Endothelial cell (in vitro differentiated cells): ENCODE measurements at regions not wholly inside any gene's neighbourhood (a gene's known extent, or its start where the extent isn't known, plus 50 kb on each side); places are given as distances from the start of the nearest gene placed in this dataset.

Source experiments
- DNase-seq: peaks from one replicate; pipeline ENCODE4 v3.0.0; 2021; ENCODE audit warnings: low spot score
- H3K27ac Mint-ChIP-seq: one replicate; pipeline ENCODE4 v1.8.0; 2021; ENCODE audit warnings: mixed read lengths, inconsistent platforms; ENCODE audit not compliant: unreplicated experiment
- H3K27me3 Mint-ChIP-seq: one replicate; pipeline ENCODE4 v1.8.0; 2021; ENCODE audit warnings: mild to moderate bottlenecking, moderate library complexity, mixed read lengths, inconsistent platforms; ENCODE audit not compliant: unreplicated experiment
- H3K36me3 Mint-ChIP-seq: one replicate; pipeline ENCODE4 v1.8.0; 2021; ENCODE audit warnings: mild to moderate bottlenecking, low read depth, mixed read lengths, inconsistent platforms; ENCODE audit not compliant: unreplicated experiment
- H3K4me1 Mint-ChIP-seq: one replicate; pipeline ENCODE4 v1.8.0; 2021; ENCODE audit warnings: mild to moderate bottlenecking, mixed read lengths, inconsistent platforms; ENCODE audit not compliant: unreplicated experiment
- H3K4me3 Mint-ChIP-seq: one replicate; pipeline ENCODE4 v1.8.0; 2021; ENCODE audit warnings: mild to moderate bottlenecking, mixed read lengths, inconsistent platforms; ENCODE audit not compliant: unreplicated experiment
- H3K9me3 Mint-ChIP-seq: one replicate; pipeline ENCODE4 v1.8.0; 2021; ENCODE audit warnings: mixed read lengths, inconsistent platforms; ENCODE audit not compliant: unreplicated experiment
- CTCF ChIP-seq: fragments of 200-600 bp; sonication (generic); IDR thresholded peaks from one replicate; pipeline ENCODE4 v1.5.0; 2021; ENCODE audit warnings: antibody characterized with exemption; ENCODE audit not compliant: unreplicated experiment

DNA sequence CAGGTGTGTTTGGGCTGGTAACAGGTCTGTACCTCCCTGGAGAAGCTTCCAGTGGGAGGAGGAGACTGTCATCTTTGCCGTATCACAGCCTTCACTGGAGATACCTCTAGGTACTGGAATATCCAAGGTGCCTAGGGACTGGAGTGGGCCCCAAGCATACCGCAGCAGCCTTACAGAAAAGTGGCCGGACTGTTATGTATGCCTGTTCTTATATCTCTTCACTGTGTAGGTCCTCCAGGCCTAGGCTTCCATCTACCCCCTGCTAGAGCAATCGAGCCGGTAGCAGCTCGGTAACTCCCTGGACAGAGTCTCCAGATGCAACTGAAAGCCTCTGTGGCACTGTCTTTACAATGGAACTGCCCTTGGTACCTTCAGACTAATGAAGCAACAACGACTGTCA, 277.4 kb upstream of the GRIA3 start:
- H3K9me3 Mint-ChIP-seq: no peaks in the 10 kb centered on the region
- H3K4me1 Mint-ChIP-seq: no peaks in the 10 kb centered on the region
- no peaks in the 10 kb centered on the region for H3K36me3 Mint-ChIP-seq
- H3K4me3 Mint-ChIP-seq: no peak overlapping the region
- DNase-seq: no peak
- no peak overlapping the region for H3K27ac Mint-ChIP-seq
- no peak for TF ChIP-seq CTCF
- H3K27me3 Mint-ChIP-seq: peaks cover 1% of the 10 kb centered on the region

GRCh38 chrX:122907375-122907774, 276.7 kb upstream of the GRIA3 start:
- Mint-ChIP-seq H3K27me3 (peaks cover 2% of the 10 kb centered on the region), H3K9me3 (no peaks in the 10 kb centered on the region), H3K4me1 (no peaks in the 10 kb centered on the region), H3K36me3 (no peaks in the 10 kb centered on the region), H3K4me3 (no peak overlapping the region), H3K27ac (no peak overlapping the region)
- no peak for DNase-seq
- TF ChIP-seq CTCF: no peak

DNA sequence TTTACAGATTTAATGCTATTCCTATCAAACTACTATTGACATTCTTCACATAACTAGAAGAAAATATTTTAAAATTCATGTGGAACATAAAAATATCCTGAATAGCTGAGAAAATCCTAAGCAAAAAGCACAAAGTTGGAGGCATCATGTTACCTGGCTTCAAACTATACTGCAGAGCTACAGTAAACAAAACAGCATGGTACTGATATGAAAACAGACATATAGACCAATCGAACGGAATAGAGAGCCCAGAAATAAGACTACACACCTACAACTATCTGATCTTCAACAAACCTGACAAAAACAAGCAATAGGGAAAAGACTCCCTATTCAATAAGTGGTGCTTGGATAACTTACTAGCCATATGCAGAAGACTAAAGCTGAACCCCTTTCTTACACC, 273.4 kb upstream of the GRIA3 start:
- no peak overlapping the region for H3K27ac Mint-ChIP-seq
- DNase-seq: no peak
- no peaks in the 10 kb centered on the region for H3K36me3 Mint-ChIP-seq
- no peak overlapping the region for H3K4me3 Mint-ChIP-seq
- H3K9me3 Mint-ChIP-seq: no peaks in the 10 kb centered on the region
- H3K4me1 Mint-ChIP-seq: no peaks in the 10 kb centered on the region
- H3K27me3 Mint-ChIP-seq: peaks cover 2% of the 10 kb centered on the region
- no peak for TF ChIP-seq CTCF

GRCh38 chrX:122913134-122913533, 270.9 kb upstream of the GRIA3 start:
- H3K36me3 Mint-ChIP-seq: no peaks in the 10 kb centered on the region
- no peak for DNase-seq
- H3K27ac Mint-ChIP-seq: no peak overlapping the region
- no peak overlapping the region for H3K4me3 Mint-ChIP-seq
- peaks cover 2% of the 10 kb centered on the region for H3K27me3 Mint-ChIP-seq
- no peak for TF ChIP-seq CTCF
- H3K9me3 Mint-ChIP-seq: no peaks in the 10 kb centered on the region
- no peaks in the 10 kb centered on the region for H3K4me1 Mint-ChIP-seq

DNA sequence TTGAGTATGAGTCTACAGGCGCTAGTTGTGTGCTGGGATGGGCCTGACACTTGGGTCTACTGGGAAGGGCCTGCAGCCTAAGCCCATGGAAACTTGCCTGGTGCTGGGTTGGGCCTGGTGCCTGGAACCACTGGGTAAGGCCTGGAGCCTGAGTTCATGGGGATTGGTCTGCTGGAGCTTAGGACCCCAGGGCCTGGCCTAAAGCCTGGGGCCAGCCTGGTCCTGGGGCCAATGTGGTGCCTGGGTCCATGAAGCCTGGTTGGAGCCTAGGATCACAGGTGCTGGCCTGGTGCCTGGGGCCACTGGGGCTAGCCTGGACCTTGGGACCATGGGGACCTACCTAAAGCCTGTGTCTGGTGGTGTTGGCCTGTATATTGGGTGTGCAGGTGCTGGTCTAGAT, 270.3 kb upstream of the GRIA3 start:
- no peak for DNase-seq
- no peaks in the 10 kb centered on the region for H3K36me3 Mint-ChIP-seq
- H3K4me3 Mint-ChIP-seq: no peak overlapping the region
- H3K27ac Mint-ChIP-seq: no peak overlapping the region
- H3K27me3 Mint-ChIP-seq: peaks cover 1% of the 10 kb centered on the region
- H3K4me1 Mint-ChIP-seq: no peaks in the 10 kb centered on the region
- no peak for TF ChIP-seq CTCF
- H3K9me3 Mint-ChIP-seq: no peaks in the 10 kb centered on the region
